Cardiac fibroblast (primary cell): ENCODE measurements at regions not wholly inside any gene's neighbourhood (a gene's known extent, or its start where the extent isn't known, plus 50 kb on each side); places are given as distances from the start of the nearest gene placed in this dataset.

Experiments used
- DNase-seq, 2 donors: peaks; one replicate each; pipeline versions ENCODE4 v3.0.0 to v3.0.0-alpha.2; 2010; ENCODE audit warnings: low read depth in 2 of 2
- H3K4me3 ChIP-seq, 2 donors: replicated peaks in 1 of 2; 1 replicate in 1 of 2; 2 replicates in 1 of 2; pipeline ENCODE4 v1.5.1; 2011; ENCODE audit warnings: low read depth in 2 of 2, low read length in 2 of 2, mild to moderate bottlenecking in 2 of 2, moderate library complexity in 1 of 2
- TF ChIP-seq, protein P1 (sequence below): IDR thresholded peaks from one replicate; pipeline ENCODE4 v1.5.1; 2011; ENCODE audit warnings: low read depth, mild to moderate bottlenecking, low read length, inconsistent platforms

DNA sequence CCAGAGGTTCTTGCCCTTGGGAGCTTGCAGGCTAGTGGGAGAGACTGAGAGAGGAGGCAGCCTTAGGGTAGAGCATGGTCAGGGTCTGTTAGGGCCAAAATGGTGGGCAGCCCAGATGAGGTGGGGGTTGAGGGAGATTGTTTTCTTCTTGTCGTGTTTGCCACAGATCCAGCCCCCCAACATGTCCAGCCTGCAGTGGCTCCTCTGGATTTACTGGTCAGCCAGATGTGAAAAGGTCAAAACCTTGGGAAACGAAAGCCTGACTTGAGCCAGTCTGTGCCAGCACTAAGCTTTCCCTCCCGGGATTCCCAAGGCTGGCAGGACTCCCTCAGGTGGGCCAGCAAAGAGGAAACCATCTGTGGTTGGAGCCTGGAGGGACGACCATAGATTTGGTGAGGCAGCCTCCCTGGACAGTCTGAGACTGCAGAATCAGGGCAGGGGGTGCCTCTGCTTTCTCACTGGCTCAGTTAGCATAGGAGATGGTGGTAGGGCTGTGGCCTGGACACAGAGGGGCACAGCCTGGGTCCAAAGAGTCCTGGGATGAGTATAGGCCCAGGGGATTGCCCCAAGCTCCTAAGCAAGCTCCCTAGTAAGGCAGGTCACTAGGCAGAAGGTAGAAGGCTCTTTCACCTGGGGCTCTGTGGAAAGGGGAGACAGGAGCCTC, 51.2 kb upstream of the PRR23C start:
- DNase-seq = no peak
- TF ChIP-seq, protein P1, sequence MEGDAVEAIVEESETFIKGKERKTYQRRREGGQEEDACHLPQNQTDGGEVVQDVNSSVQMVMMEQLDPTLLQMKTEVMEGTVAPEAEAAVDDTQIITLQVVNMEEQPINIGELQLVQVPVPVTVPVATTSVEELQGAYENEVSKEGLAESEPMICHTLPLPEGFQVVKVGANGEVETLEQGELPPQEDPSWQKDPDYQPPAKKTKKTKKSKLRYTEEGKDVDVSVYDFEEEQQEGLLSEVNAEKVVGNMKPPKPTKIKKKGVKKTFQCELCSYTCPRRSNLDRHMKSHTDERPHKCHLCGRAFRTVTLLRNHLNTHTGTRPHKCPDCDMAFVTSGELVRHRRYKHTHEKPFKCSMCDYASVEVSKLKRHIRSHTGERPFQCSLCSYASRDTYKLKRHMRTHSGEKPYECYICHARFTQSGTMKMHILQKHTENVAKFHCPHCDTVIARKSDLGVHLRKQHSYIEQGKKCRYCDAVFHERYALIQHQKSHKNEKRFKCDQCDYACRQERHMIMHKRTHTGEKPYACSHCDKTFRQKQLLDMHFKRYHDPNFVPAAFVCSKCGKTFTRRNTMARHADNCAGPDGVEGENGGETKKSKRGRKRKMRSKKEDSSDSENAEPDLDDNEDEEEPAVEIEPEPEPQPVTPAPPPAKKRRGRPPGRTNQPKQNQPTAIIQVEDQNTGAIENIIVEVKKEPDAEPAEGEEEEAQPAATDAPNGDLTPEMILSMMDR = no peak

DNA sequence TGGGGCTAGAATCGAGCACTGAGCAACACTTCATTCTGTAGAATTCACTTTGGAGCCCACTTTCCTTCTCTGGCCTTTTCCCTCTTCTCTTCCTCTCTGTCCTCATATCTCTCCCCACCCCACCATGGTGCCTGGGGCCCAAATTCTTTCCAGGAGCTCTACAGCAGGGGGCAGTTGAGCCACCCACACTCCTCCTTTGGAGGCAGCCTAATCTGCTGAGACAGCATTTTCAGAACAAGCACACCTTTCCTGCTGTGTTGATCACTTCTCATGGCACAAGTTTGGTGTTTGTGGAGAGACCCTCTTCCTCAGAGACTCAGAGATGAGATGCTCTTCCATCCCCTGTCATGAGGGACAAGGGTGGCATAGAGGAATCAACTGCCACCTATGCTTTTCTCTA, 52.0 kb upstream of the PRR23C start:
- no peak overlapping the region for H3K4me3 ChIP-seq
- no peak for DNase-seq
- TF ChIP-seq, protein P1 = no peak

More for the DNA sequence above, 51.2 kb upstream of the PRR23C start:
- H3K4me3 ChIP-seq = no peak overlapping the region

- no peak for DNase-seq
- H3K4me3 ChIP-seq = no peak overlapping the region
- TF ChIP-seq, protein P1 = no peak
These were observed 53.7 kb upstream of the PRR23C start for GRCh38 chr3:139098391-139098790.

GRCh38 chr3:139099968-139100817, 55.5 kb upstream of the PRR23C start:
- H3K4me3 ChIP-seq = no peak overlapping the region
- TF ChIP-seq, protein P1 = no peak
- no peak for DNase-seq

GRCh38 chr3:139100821-139101220, 56.1 kb upstream of the PRR23C start:
- no peak for DNase-seq
- TF ChIP-seq, protein P1 = no peak
- H3K4me3 ChIP-seq = no peak overlapping the region

DNA sequence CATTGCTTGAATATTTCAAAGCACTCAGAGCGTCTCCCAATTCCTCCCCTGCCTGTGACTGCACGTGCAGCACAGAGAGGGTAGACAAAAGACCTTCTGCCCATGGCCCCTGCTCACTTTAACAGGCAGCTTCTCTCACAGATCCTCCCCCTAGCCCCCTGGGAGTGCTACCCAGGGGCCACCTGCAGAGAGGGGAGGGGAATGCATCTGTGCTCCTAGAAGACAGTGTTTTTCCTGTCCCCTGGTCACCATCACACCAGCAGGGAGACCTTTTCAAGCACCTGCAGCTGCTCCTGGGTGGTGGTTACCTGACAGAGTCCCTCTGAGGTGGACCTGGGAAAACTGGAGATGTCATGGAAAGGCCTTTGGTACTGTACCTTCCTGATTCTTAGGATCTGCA, 56.7 kb upstream of the PRR23C start:
- DNase-seq = no peak
- TF ChIP-seq, protein P1 = no peak

More for the DNA sequence above, 56.7 kb upstream of the PRR23C start:
- H3K4me3 ChIP-seq = no peak overlapping the region
